Adrenal gland (tissue), 9 donors: ENCODE measurements at regions not wholly inside any gene's neighbourhood (a gene's known extent, or its start where the extent isn't known, plus 50 kb on each side); places are given as distances from the start of the nearest gene placed in this dataset.

Source experiments
- DNase-seq, 7 donors: peaks; one replicate each; pipeline ENCODE4 v3.0.0-alpha.2; 2019 to 2020
- H3K27ac ChIP-seq, 5 donors: fragments of 200-600 bp; sonication (generic) in 4 of 5; 1 replicate in 3 of 5; 2 replicates in 2 of 5; pipeline versions ENCODE4 v1.5.1 to v1.8.0; 2016 to 2020; ENCODE audit warnings: mild to moderate bottlenecking in 1 of 5
- H3K27me3 ChIP-seq: fragments of 200-600 bp; 2 replicates; pipeline ENCODE4 v1.8.0; 2021
- H3K36me3 ChIP-seq, 2 donors: fragments of 200-600 bp; replicated peaks in 1 of 2; 1 replicate in 1 of 2; 2 replicates in 1 of 2; pipeline versions ENCODE4 v1.5.1 to v1.8.0; 2018 to 2022
- H3K4me1 ChIP-seq, 2 donors: fragments of 200-600 bp; replicated peaks in 1 of 2; 1 replicate in 1 of 2; 2 replicates in 1 of 2; pipeline versions ENCODE4 v1.5.1 to v1.8.0; 2018 to 2021
- H3K4me3 ChIP-seq, 4 donors: fragments of 200-600 bp; sonication (generic) in 3 of 4; one replicate each; pipeline ENCODE4 v1.5.1; 2016 to 2018
- H3K9me3 ChIP-seq, 3 donors: fragments of 200-600 bp; sonication (generic) in 1 of 3; replicated peaks in 1 of 3; 1 replicate in 2 of 3; 2 replicates in 1 of 3; pipeline versions ENCODE4 v1.5.1 to v1.8.0; 2016 to 2021
- CTCF ChIP-seq, 6 experiments: fragments of 450-650 bp in 4 of 6; fragments of 200-600 bp in 2 of 6; sonication (generic) in 1 of 6; IDR thresholded peaks; 1 replicate in 5 of 6; 2 replicates in 1 of 6; pipeline versions ENCODE4 v1.5.1 to v1.8.0; 2016 to 2021; ENCODE audit warnings: antibody characterized with exemption in 6 of 6, mild to moderate bottlenecking in 2 of 6, moderate library complexity in 1 of 6
- POLR2A ChIP-seq, 2 donors: fragments of 450-650 bp; IDR thresholded peaks; one replicate each; pipeline ENCODE4 v1.6.1; 2017; ENCODE audit warnings: antibody characterized with exemption in 2 of 2, mild to moderate bottlenecking in 2 of 2, moderate library complexity in 1 of 2
- WGBS, 4 donors: extraction: QIAGEN DNeasy Blood & Tissue Kit in 2 of 4; methylation state at CpG; one replicate each; pipeline versions ENCODE4 v1.1.5 to v1.1.7; 2013 to 2017; 5-methylcytosine and 5-hydroxymethylcytosine counted together
- intact Hi-C, 2 donors: fragments of 100-400 bp; cut with DNase I; formaldehyde crosslinking; loops; one replicate each; pipeline versions ENCODE4 v1.14.1 to v1.15.0; 2022 to 2023
- donor health status: healthy with polysubstance abuse.
- donor health status: Bipolar disorder and iron deficiency.
- donor health status: DM: yes; HTN: yes; CAD: no.
- donor health status: DM: no; HTN: no; CAD: no.
- donor health status: DM: no; HTN: no; CAD: no.

GRCh38 chr12:93208011-93208410 lies 169.7 kb upstream of the NUDT4 start:
- no peak for DNase-seq
- Histone ChIP-seq H3K27me3 (no peaks in the 10 kb centered on the region), H3K27ac (no peak overlapping the region), H3K9me3 (no peaks in the 10 kb centered on the region), H3K36me3 (no peaks in the 10 kb centered on the region), H3K4me3 (no peak overlapping the region), H3K4me1 (no peaks in the 10 kb centered on the region)
- TF ChIP-seq CTCF (IDR thresholded peaks at IDR 0.05) = no peak
- no peak for TF ChIP-seq POLR2A (IDR thresholded peaks at IDR 0.05)
- intact Hi-C loops = no loop called here
- WGBS, 4 donors = 80 to 97% (median 90%) methylated on average over 1 of the region's 1 CpG

DNA sequence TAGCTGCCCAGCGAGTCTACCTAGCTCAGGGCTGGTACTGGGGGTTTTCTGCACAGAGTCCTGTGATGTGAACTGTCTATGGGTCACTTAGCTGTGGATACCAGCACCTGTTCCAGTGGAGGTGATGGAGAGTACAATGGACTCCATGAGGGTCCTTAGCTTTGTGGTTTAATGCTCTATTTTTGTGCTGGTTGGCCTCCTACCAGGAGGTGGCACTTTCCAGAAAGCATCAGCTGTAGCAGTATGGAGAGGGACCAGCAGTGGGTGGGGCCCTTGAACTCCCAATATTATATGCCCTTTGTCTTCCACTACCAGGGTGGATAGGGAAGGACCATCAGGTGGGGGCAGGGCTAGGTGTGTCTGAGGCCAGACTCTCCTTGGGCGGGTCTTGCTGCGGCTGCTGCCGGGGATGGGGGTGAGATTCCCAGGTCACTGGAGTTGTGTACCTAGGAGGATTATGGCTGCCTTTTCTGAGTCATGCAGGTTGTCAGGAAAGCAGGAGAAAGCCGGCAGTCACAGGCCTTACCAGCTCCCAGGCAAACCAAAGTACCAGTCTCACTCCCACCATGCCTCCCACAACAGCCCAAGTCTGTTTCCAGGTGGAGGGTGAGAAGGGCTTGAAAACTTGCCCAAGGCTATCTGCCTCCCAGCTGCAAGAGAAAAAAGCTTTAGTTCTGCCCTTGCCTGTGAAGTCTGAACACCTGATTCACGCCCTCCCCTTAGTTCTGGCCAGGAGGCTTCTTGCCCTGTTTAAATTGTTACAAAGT lies 163.0 kb upstream of the NUDT4 start:
- H3K36me3 ChIP-seq = no peaks in the 10 kb centered on the region
- H3K9me3 ChIP-seq = no peaks in the 10 kb centered on the region
- H3K27me3 ChIP-seq = no peaks in the 10 kb centered on the region
- no peak overlapping the region for H3K27ac ChIP-seq
- intact Hi-C loops = no loop called here
- no peak overlapping the region for H3K4me3 ChIP-seq
- DNase-seq = no peak
- TF ChIP-seq POLR2A (IDR thresholded peaks at IDR 0.05) = no peak
- no peak for TF ChIP-seq CTCF (IDR thresholded peaks at IDR 0.05)
- 79 to 98% (median 91%) methylated on average over 4 to 6 of the region's 6 CpGs for WGBS, 4 donors
- no peaks in the 10 kb centered on the region for H3K4me1 ChIP-seq

GRCh38 chr12:93215290-93215678 lies 162.4 kb upstream of the NUDT4 start:
- H3K4me1 ChIP-seq = no peaks in the 10 kb centered on the region
- no peak overlapping the region for H3K27ac ChIP-seq
- WGBS, 4 donors = 80 to 100% (median 94%) methylated on average over 1 of the region's 1 CpG
- no peaks in the 10 kb centered on the region for H3K27me3 ChIP-seq
- H3K9me3 ChIP-seq = no peaks in the 10 kb centered on the region
- no peak for TF ChIP-seq POLR2A (IDR thresholded peaks at IDR 0.05)
- TF ChIP-seq CTCF (IDR thresholded peaks at IDR 0.05) = no peak
- no peak for DNase-seq
- H3K4me3 ChIP-seq = no peak overlapping the region
- no peaks in the 10 kb centered on the region for H3K36me3 ChIP-seq
- intact Hi-C loops = no loop called here

GRCh38 chr12:93219947-93220346 lies 157.8 kb upstream of the NUDT4 start:
- WGBS, 4 donors = 65 to 79% (median 77%) methylated on average over 2 of the region's 2 CpGs

More at GRCh38 chr12:93219947-93220346, 157.8 kb upstream of the NUDT4 start:
- Histone ChIP-seq H3K36me3 (no peaks in the 10 kb centered on the region), H3K4me1 (no peaks in the 10 kb centered on the region), H3K9me3 (no peaks in the 10 kb centered on the region), H3K27ac (no peak overlapping the region), H3K4me3 (no peak overlapping the region), H3K27me3 (no peaks in the 10 kb centered on the region)
- TF ChIP-seq CTCF (IDR thresholded peaks at IDR 0.05) = no peak
- TF ChIP-seq POLR2A (IDR thresholded peaks at IDR 0.05) = no peak
- intact Hi-C loops = no loop called here
- DNase-seq = no peak
